IgD-negative memory B cell (primary cell): ENCODE measurements at regions not wholly inside any gene's neighbourhood (a gene's known extent, or its start where the extent isn't known, plus 50 kb on each side); places are given as distances from the start of the nearest gene placed in this dataset.

ENCODE experiments used
- H3K27ac Mint-ChIP-seq, 3 donors: one replicate each; pipeline ENCODE4 v1.8.0; 2020 to 2022; ENCODE audit warnings: mild to moderate bottlenecking in 3 of 3, mixed read lengths in 3 of 3, moderate library complexity in 1 of 3
- H3K27me3 Mint-ChIP-seq: one replicate; pipeline ENCODE4 v1.8.0; 2021; ENCODE audit warnings: mixed read lengths
- H3K36me3 Mint-ChIP-seq: one replicate; pipeline ENCODE4 v1.8.0; 2020; ENCODE audit warnings: mild to moderate bottlenecking, mixed read lengths
- H3K4me1 Mint-ChIP-seq, 3 donors: one replicate each; pipeline ENCODE4 v1.8.0; 2020 to 2022; ENCODE audit warnings: mixed read lengths in 3 of 3, mild to moderate bottlenecking in 1 of 3
- H3K4me3 Mint-ChIP-seq, 4 donors: one replicate each; pipeline ENCODE4 v1.8.0; 2020 to 2022; ENCODE audit warnings: mild to moderate bottlenecking in 4 of 4, mixed read lengths in 4 of 4, moderate library complexity in 3 of 4
- H3K9me3 Mint-ChIP-seq, 3 donors: one replicate each; pipeline ENCODE4 v1.8.0; 2020 to 2021; ENCODE audit warnings: mixed read lengths in 3 of 3, mild to moderate bottlenecking in 1 of 3

GRCh38 chr16:73420244-73420643, 372.3 kb upstream of the ZFHX3 start:
- H3K4me1 Mint-ChIP-seq = no peaks in the 10 kb centered on the region
- H3K9me3 Mint-ChIP-seq = peaks cover 0 to 2% (median 0%) of the 10 kb centered on the region in 3 donors
- H3K27ac Mint-ChIP-seq = peak overlapping the region in 1 of 3 donors; percentile 31
- no peaks in the 10 kb centered on the region for H3K27me3 Mint-ChIP-seq
- no peaks in the 10 kb centered on the region for H3K36me3 Mint-ChIP-seq
- H3K4me3 Mint-ChIP-seq = no peak overlapping the region

GRCh38 chr16:73418691-73419090, 370.8 kb upstream of the ZFHX3 start:
- H3K4me1 Mint-ChIP-seq = no peaks in the 10 kb centered on the region
- no peak overlapping the region for H3K4me3 Mint-ChIP-seq
- no peaks in the 10 kb centered on the region for H3K36me3 Mint-ChIP-seq
- no peaks in the 10 kb centered on the region for H3K27me3 Mint-ChIP-seq
- H3K9me3 Mint-ChIP-seq = peaks cover 0 to 2% (median 0%) of the 10 kb centered on the region in 3 donors
- no peak overlapping the region for H3K27ac Mint-ChIP-seq

DNA sequence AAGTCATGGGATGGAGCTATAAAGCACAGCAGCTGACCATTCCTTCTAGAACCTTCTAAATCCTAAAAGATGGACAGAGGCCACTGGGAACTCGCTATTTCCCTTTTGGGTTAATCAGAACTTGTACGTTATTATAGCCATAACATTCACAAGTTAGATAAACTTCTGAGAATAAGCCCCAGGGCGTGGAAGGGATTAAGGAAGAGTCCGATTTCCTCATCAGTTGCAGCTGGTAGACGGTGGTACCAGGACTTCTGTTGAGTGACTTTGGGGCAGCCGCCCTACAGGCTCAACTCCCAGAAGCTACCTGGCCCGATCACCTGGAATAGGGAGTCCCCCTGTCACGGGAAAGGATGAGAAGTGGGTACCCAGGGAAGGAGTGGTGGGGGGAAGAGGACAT, 370.1 kb upstream of the ZFHX3 start:
- no peaks in the 10 kb centered on the region for H3K36me3 Mint-ChIP-seq
- H3K27me3 Mint-ChIP-seq = no peaks in the 10 kb centered on the region
- peaks cover 0 to 2% (median 0%) of the 10 kb centered on the region in 3 donors for H3K9me3 Mint-ChIP-seq
- no peaks in the 10 kb centered on the region for H3K4me1 Mint-ChIP-seq
- H3K27ac Mint-ChIP-seq = no peak overlapping the region
- H3K4me3 Mint-ChIP-seq = no peak overlapping the region

DNA sequence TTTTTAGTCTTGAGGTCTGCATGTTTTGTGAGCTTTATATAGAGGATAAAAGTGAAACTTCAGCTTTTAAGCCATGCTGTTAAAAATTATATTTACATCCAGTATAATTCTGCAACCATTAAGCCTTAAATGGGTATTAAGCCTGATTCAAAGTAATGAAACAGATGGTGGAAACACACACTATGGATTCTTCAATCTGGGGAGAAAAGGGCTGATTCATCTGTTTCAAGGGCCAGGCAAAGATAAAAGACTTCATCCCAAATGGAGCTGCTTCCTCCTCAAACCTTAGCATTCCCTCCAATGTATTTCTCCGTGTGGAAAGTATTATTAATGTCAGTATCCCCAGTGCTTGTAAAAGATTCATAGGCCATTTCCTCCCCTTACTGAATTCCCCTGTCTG, 367.4 kb upstream of the ZFHX3 start:
- H3K27ac Mint-ChIP-seq = peak overlapping the region in 2 of 3 donors; percentile 63 to 73
- H3K4me3 Mint-ChIP-seq = no peak overlapping the region
- H3K4me1 Mint-ChIP-seq = peaks cover 0 to 1% (median 0%) of the 10 kb centered on the region in 3 donors
- H3K27me3 Mint-ChIP-seq = no peaks in the 10 kb centered on the region
- H3K36me3 Mint-ChIP-seq = no peaks in the 10 kb centered on the region
- H3K9me3 Mint-ChIP-seq = peaks cover 0 to 2% (median 0%) of the 10 kb centered on the region in 3 donors

DNA sequence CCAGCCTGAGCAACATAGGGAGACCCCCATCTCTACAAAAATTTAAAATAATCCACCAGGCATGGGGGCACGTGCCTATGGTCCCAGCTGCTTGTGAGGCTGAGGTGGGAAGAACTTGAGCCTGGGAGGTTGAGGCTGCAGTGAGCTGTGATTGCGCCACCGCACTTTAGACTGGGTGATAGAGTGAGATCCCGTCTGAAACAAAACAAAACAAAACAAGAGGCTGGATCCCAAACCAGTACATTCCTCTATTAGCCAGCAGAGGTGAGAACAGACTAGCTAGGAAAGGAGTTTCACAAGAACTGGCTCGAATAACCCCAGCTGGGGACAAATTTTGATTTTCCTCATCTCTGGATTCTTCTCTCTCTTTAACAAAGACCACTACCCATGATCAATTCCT, 366.7 kb upstream of the ZFHX3 start:
- Mint-ChIP-seq H3K27ac (no peak overlapping the region), H3K9me3 (peaks cover 0 to 4% (median 0%) of the 10 kb centered on the region in 3 donors), H3K4me3 (no peak overlapping the region), H3K36me3 (no peaks in the 10 kb centered on the region), H3K27me3 (no peaks in the 10 kb centered on the region), H3K4me1 (peaks cover 0 to 1% (median 0%) of the 10 kb centered on the region in 3 donors)

DNA sequence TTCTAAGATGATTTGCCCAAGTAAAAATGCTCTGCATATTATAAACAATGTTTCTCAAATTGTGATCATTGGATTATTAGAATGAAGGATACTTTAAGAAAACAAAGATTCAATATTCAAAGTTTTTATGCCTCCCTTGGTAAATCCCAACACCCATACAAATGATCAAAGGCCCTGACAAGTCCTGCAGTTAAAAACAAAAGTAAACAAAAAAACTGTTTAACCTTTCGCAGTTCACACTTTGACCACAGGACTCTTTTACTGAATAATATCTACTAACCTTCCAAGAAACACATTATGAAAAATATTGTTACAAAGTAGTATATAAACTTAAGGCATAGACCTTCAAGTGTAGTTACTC, 365.9 kb upstream of the ZFHX3 start:
- H3K4me1 Mint-ChIP-seq = peaks cover 0 to 1% (median 0%) of the 10 kb centered on the region in 3 donors
- peaks cover under 1% of the 10 kb centered on the region for H3K27me3 Mint-ChIP-seq
- no peaks in the 10 kb centered on the region for H3K36me3 Mint-ChIP-seq
- no peak overlapping the region for H3K4me3 Mint-ChIP-seq
- H3K9me3 Mint-ChIP-seq = peaks cover 0 to 4% (median 1%) of the 10 kb centered on the region in 3 donors
- H3K27ac Mint-ChIP-seq = no peak overlapping the region

- Mint-ChIP-seq H3K27ac (no peak overlapping the region), H3K4me1 (peaks cover 0 to 1% (median 0%) of the 10 kb centered on the region in 3 donors), H3K4me3 (no peak overlapping the region), H3K9me3 (peaks cover 0 to 4% (median 2%) of the 10 kb centered on the region in 3 donors), H3K27me3 (peaks cover 1% of the 10 kb centered on the region), H3K36me3 (no peaks in the 10 kb centered on the region)
Measured at GRCh38 chr16:73413091-73413829, 365.3 kb upstream of the ZFHX3 start.

DNA sequence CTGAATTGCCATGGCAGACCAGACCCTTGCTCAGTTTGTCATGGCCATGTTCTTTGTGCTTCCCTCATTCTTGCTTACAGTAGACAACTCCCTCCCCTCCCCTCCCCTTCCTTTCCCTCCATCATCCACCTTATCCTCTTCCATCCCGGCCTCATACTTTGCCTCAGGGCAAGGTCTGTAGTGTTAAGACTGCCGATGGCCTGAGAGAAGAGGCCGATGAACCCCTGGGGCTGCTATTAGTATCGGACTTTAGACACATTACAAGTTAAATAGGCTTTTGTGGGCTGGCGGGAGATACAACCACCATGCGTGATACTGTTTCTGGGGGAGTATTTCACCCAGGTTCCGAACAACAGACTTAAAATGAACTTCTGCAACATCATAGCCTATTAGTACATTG, 364.5 kb upstream of the ZFHX3 start:
- Mint-ChIP-seq H3K4me1 (peaks cover 0 to 1% (median 0%) of the 10 kb centered on the region in 3 donors), H3K27ac (no peak overlapping the region), H3K9me3 (peaks cover 0 to 4% (median 2%) of the 10 kb centered on the region in 3 donors)

GRCh38 chr16:73408716-73409115, 360.8 kb upstream of the ZFHX3 start:
- no peaks in the 10 kb centered on the region for H3K36me3 Mint-ChIP-seq
- H3K4me1 Mint-ChIP-seq = peaks cover 0 to 1% (median 0%) of the 10 kb centered on the region in 3 donors
- peaks cover 1% of the 10 kb centered on the region for H3K27me3 Mint-ChIP-seq
- H3K4me3 Mint-ChIP-seq = no peak overlapping the region
- H3K9me3 Mint-ChIP-seq = peaks cover 0 to 2% (median 2%) of the 10 kb centered on the region in 3 donors
- no peak overlapping the region for H3K27ac Mint-ChIP-seq

More for the DNA sequence above, 364.5 kb upstream of the ZFHX3 start:
- Mint-ChIP-seq H3K36me3 (no peaks in the 10 kb centered on the region), H3K4me3 (no peak overlapping the region), H3K27me3 (peaks cover 1% of the 10 kb centered on the region)

GRCh38 chr16:73408311-73408710, 360.4 kb upstream of the ZFHX3 start:
- H3K36me3 Mint-ChIP-seq = no peaks in the 10 kb centered on the region
- H3K4me1 Mint-ChIP-seq = peaks cover 0 to 1% (median 0%) of the 10 kb centered on the region in 3 donors
- peaks cover 0 to 2% (median 2%) of the 10 kb centered on the region in 3 donors for H3K9me3 Mint-ChIP-seq
- H3K27me3 Mint-ChIP-seq = peaks cover 1% of the 10 kb centered on the region
- H3K4me3 Mint-ChIP-seq = no peak overlapping the region
- no peak overlapping the region for H3K27ac Mint-ChIP-seq

DNA sequence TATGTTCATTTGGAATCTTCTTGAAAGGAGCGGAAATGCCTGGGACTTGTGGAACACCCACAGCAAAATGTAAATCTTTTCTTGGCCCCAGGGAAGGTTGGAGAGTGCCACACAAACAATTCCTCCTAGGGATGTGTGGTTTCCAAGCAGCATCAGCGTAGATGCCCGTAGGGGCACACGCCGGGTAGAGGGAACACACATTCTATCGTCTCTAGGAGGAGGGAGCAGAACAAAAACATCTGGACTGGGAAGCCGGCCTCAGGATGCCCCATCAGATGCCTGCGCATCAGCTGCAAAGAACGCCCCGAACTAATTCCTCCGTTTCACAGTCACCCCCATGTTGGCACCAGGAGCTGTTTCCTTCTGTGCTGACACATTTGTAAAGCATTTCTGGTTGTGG, 357.9 kb upstream of the ZFHX3 start:
- H3K4me1 Mint-ChIP-seq = no peaks in the 10 kb centered on the region
- peaks cover 0 to 2% (median 2%) of the 10 kb centered on the region in 3 donors for H3K9me3 Mint-ChIP-seq
- H3K27me3 Mint-ChIP-seq = peaks cover 1% of the 10 kb centered on the region
- H3K27ac Mint-ChIP-seq = peak overlapping the region in 1 of 3 donors; percentile 9
- no peak overlapping the region for H3K4me3 Mint-ChIP-seq
- no peaks in the 10 kb centered on the region for H3K36me3 Mint-ChIP-seq

- H3K4me3 Mint-ChIP-seq = no peak overlapping the region
- H3K9me3 Mint-ChIP-seq = peaks cover 0 to 2% (median 0%) of the 10 kb centered on the region in 3 donors
- peaks cover 1% of the 10 kb centered on the region for H3K27me3 Mint-ChIP-seq
- H3K36me3 Mint-ChIP-seq = no peaks in the 10 kb centered on the region
- no peaks in the 10 kb centered on the region for H3K4me1 Mint-ChIP-seq
- no peak overlapping the region for H3K27ac Mint-ChIP-seq
Measured at GRCh38 chr16:73404001-73404400, 356.1 kb upstream of the ZFHX3 start.

- Mint-ChIP-seq H3K4me1 (no peaks in the 10 kb centered on the region), H3K27ac (no peak overlapping the region), H3K4me3 (no peak overlapping the region), H3K36me3 (no peaks in the 10 kb centered on the region), H3K27me3 (no peaks in the 10 kb centered on the region), H3K9me3 (no peaks in the 10 kb centered on the region)
Measured at GRCh38 chr16:73403291-73403690, 355.4 kb upstream of the ZFHX3 start.

- H3K27ac Mint-ChIP-seq = no peak overlapping the region
- no peaks in the 10 kb centered on the region for H3K9me3 Mint-ChIP-seq
- no peaks in the 10 kb centered on the region for H3K27me3 Mint-ChIP-seq
- H3K4me3 Mint-ChIP-seq = no peak overlapping the region
- H3K36me3 Mint-ChIP-seq = peaks cover 3% of the 10 kb centered on the region
- no peaks in the 10 kb centered on the region for H3K4me1 Mint-ChIP-seq
Measured at GRCh38 chr16:73400951-73401350, 353.0 kb upstream of the ZFHX3 start.

- H3K27ac Mint-ChIP-seq = no peak overlapping the region
Measured at GRCh38 chr16:73399997-73400396, 352.1 kb upstream of the ZFHX3 start.

GRCh38 chr16:73399486-73399885, 351.6 kb upstream of the ZFHX3 start:
- no peak overlapping the region for H3K4me3 Mint-ChIP-seq
- no peaks in the 10 kb centered on the region for H3K27me3 Mint-ChIP-seq
- H3K4me1 Mint-ChIP-seq = no peaks in the 10 kb centered on the region
- H3K9me3 Mint-ChIP-seq = no peaks in the 10 kb centered on the region
- peaks cover 3% of the 10 kb centered on the region for H3K36me3 Mint-ChIP-seq
- no peak overlapping the region for H3K27ac Mint-ChIP-seq

More at GRCh38 chr16:73399997-73400396, 352.1 kb upstream of the ZFHX3 start:
- H3K9me3 Mint-ChIP-seq = no peaks in the 10 kb centered on the region
- no peaks in the 10 kb centered on the region for H3K4me1 Mint-ChIP-seq
- no peak overlapping the region for H3K4me3 Mint-ChIP-seq
- H3K27me3 Mint-ChIP-seq = no peaks in the 10 kb centered on the region
- peaks cover 3% of the 10 kb centered on the region for H3K36me3 Mint-ChIP-seq
